WI38 (cell line): ENCODE measurements at regions not wholly inside any gene's neighbourhood (a gene's known extent, or its start where the extent isn't known, plus 50 kb on each side); places are given as distances from the start of the nearest gene placed in this dataset.

Source experiments
- H3K4me3 ChIP-seq: 2 replicates; pipeline ENCODE4 v1.5.1; 2011; ENCODE audit warnings: low read depth, mild to moderate bottlenecking, control low read depth, low read length
- TF ChIP-seq, protein P1 (sequence below): IDR thresholded peaks from 2 replicates; pipeline ENCODE4 v1.5.1; 2012; ENCODE audit warnings: low read depth, mild to moderate bottlenecking, control low read depth, low read length

DNA sequence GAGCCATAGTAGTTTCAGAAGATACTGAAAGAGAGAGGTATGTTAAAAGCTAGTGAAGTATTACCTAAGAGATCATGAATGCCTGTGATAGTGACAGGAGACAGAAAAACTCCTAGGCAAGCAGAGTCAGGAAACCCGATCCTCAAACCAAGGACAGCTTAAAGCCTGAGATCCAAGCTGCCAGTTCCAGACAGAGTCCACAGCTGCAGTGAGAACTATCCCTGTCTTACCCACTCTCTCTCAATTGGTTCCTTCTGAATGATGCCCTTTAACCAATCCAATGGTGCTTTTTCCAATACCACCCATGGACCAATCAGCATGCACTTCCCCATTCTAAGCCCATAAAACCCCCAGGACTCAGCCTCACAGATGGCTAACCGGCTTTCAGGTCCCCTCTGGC, 90.4 kb upstream of the PCDH10 start:
- no peak overlapping the region for H3K4me3 ChIP-seq
- TF ChIP-seq, protein P1, sequence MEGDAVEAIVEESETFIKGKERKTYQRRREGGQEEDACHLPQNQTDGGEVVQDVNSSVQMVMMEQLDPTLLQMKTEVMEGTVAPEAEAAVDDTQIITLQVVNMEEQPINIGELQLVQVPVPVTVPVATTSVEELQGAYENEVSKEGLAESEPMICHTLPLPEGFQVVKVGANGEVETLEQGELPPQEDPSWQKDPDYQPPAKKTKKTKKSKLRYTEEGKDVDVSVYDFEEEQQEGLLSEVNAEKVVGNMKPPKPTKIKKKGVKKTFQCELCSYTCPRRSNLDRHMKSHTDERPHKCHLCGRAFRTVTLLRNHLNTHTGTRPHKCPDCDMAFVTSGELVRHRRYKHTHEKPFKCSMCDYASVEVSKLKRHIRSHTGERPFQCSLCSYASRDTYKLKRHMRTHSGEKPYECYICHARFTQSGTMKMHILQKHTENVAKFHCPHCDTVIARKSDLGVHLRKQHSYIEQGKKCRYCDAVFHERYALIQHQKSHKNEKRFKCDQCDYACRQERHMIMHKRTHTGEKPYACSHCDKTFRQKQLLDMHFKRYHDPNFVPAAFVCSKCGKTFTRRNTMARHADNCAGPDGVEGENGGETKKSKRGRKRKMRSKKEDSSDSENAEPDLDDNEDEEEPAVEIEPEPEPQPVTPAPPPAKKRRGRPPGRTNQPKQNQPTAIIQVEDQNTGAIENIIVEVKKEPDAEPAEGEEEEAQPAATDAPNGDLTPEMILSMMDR = no peak

DNA sequence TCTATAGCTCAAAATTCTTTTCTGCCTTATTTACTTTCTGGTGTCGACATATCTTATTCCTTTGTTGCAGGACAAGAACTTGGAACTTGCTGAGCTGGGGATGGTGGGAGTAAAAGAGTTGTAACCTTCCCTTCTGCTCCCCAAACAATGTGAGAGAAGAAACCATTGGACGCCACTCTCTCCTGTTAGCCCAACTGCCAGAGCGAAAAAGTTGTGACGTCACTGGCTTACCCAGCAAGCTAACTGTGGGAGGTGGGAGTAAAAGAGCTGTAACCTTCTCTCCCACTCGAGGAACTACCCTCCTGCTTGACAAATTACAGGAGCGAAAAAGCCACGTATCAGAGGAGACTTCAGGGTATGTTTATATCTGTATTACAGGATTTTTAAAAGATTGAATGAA, 90.0 kb upstream of the PCDH10 start:
- TF ChIP-seq, protein P1 = no peak
- no peak overlapping the region for H3K4me3 ChIP-seq

DNA sequence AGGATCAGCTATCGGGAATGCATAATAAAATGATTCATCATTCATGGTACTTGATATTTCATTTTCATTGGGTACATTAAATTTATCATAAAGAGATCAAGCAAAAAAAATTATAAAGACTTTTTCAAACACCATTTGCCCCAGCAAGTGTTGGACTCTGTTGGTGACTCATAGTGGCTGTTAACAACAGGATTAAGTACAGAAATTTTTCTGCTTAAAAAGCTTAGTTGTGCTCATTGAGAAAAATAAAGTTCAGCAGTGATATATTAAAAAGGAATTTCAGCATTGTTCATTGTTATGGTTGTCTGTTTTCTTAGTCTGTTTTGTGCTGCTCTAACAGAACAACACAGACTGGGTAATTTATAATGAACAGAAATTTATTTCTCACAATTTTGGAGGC, 86.2 kb upstream of the PCDH10 start:
- H3K4me3 ChIP-seq = no peak overlapping the region
- TF ChIP-seq, protein P1 = no peak

DNA sequence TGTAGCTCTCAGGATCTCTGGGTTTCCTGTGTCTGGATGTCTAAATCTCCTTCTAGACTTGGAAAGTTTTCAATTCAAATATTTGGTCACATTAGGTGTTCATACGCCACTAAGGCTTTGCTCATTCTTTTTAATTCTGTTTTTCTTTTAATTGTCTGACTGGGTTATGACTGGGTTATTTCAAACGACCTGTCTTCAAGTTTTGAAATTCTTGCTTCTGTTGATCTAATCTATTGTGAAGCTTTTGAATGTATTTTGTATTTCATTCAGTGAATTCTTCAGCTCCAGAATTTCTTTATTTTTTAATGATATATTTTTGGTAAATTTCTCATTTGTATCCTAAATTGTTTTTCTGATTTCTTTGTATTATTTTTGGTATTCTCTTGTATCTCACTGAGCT, 81.0 kb upstream of the PCDH10 start:
- TF ChIP-seq, protein P1 = no peak
- H3K4me3 ChIP-seq = no peak overlapping the region

DNA sequence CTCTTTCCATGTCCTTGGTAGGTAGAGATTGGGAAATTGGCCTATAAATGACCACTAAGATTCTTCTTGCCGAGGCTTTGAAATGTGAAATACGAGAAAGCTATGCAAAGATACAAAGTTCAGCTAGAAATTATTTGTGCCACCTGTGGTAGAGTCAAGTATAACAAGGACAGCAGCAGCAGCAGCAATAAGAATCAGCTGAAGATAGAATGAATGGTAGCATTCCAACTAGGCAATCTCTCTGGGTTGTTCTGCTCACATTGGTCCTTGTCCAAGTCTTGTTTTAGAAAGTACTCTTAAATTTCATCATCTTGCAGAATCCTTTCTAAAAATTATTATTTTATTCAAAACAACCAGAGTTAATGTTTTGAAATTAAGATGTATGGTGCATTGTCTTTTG, 67.8 kb upstream of the PCDH10 start:
- no peak overlapping the region for H3K4me3 ChIP-seq
- TF ChIP-seq, protein P1 = no peak

DNA sequence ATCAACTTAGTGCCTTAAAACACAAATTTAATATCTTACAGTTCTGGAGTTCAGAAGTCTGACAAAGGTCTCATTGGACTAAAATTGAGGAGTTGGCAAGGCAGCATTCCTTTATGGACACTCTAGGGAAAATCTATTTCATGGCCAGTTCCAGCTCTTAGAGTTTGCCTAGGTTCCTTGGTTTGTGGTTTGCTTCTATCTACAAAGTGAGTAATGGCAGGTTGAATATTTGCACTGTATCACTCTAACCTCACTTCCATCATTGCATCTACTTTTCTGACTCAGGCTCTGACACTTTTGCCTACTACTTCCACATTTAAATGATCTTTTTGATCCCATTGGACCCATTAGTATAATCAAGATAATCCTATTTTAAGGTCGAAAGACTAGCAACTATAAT, 64.7 kb upstream of the PCDH10 start:
- H3K4me3 ChIP-seq = no peak overlapping the region
- TF ChIP-seq, protein P1 = no peak

DNA sequence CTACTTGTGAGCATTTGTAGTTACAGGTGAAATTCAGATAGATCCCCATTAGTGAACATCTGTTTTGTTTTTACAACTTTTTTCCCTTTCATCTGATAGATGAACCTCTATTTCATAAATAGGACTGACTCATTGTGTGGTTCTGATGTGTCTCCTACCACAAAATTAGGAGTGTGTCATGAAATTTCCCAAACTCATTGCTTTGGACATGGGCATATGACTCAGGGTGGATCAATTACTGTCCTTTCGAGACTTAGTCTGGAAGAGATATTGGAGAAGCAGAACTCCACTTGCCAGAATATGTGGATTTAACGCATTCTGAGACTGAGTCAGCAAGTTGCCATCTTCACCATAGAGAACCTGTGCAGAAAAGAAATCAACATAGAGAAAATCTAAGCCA, 53.5 kb upstream of the PCDH10 start:
- TF ChIP-seq, protein P1 = no peak
- no peak overlapping the region for H3K4me3 ChIP-seq
